Neural cell (in vitro differentiated cells): ENCODE measurements at regions not wholly inside any gene's neighbourhood (a gene's known extent, or its start where the extent isn't known, plus 50 kb on each side); places are given as distances from the start of the nearest gene placed in this dataset.

ENCODE experiments used
- H2AFZ ChIP-seq: fragments of 200-600, 300-800 bp; sonication (generic), shearing (Covaris generic); 2 replicates; pipeline ENCODE4 v1.6.0; 2014; ENCODE audit warnings: low read depth, mild to moderate bottlenecking, antibody characterized with exemption, low read length, moderate library complexity
- H3F3A ChIP-seq: fragments of 200-600 bp; shearing (Covaris generic); 2 replicates; pipeline ENCODE4 v1.6.1; 2016; ENCODE audit warnings: mild to moderate bottlenecking, moderate library complexity, mixed read lengths, antibody characterized with exemption, low read length; ENCODE audit not compliant: insufficient read depth, poor library complexity, severe bottlenecking
- H3K27ac ChIP-seq: fragments of 200-600, 300-800 bp; sonication (generic), shearing (Covaris generic); 2 replicates; pipeline ENCODE4 v1.5.1; 2014; ENCODE audit warnings: mild to moderate bottlenecking, low read length, moderate library complexity
- H3K27me3 ChIP-seq: fragments of 300-800, 200-600 bp; sonication (generic), shearing (Covaris generic); 2 replicates; pipeline ENCODE4 v1.6.0; 2014; ENCODE audit warnings: mild to moderate bottlenecking, low read depth, low read length, moderate library complexity; ENCODE audit not compliant: insufficient read depth
- H3K36me3 ChIP-seq: fragments of 300-800, 200-600 bp; sonication (generic), shearing (Covaris generic); 2 replicates; pipeline ENCODE4 v1.5.1; 2014; ENCODE audit warnings: mild to moderate bottlenecking, antibody characterized with exemption, low read length, moderate library complexity; ENCODE audit not compliant: insufficient read depth
- H3K4me2 ChIP-seq: fragments of 300-800, 200-600 bp; sonication (generic), shearing (Covaris generic); 2 replicates; pipeline ENCODE4 v1.6.0; 2014; ENCODE audit warnings: mild to moderate bottlenecking, low read length
- H3K4me3 ChIP-seq: fragments of 300-800, 200-600 bp; sonication (generic), shearing (Covaris generic); 2 replicates; pipeline ENCODE4 v1.5.1; 2014; ENCODE audit warnings: mild to moderate bottlenecking, low read length, moderate library complexity
- H3K79me2 ChIP-seq: fragments of 200-600 bp; shearing (Covaris generic); replicated peaks from 2 replicates; pipeline ENCODE4 v1.6.0; 2014; ENCODE audit warnings: mild to moderate bottlenecking, low read length, moderate library complexity; ENCODE audit not compliant: insufficient read depth
- H3K9ac ChIP-seq: fragments of 300-800, 200-600 bp; sonication (generic), shearing (Covaris generic); 2 replicates; pipeline ENCODE4 v1.6.1; 2016; ENCODE audit warnings: mild to moderate bottlenecking, low read length, mixed read lengths
- H3K9me2 ChIP-seq: fragments of 200-600 bp; shearing (Covaris generic); 2 replicates; pipeline ENCODE4 v1.6.1; 2016; ENCODE audit warnings: mild to moderate bottlenecking, low read length, mixed read lengths; ENCODE audit not compliant: insufficient read depth
- H3K9me3 ChIP-seq: fragments of 200-600, 300-800 bp; sonication (generic), shearing (Covaris generic); 2 replicates; pipeline ENCODE4 v1.6.1; 2016; ENCODE audit warnings: mild to moderate bottlenecking, mixed run types, low read length, moderate library complexity, mixed read lengths
- H4K20me1 ChIP-seq: fragments of 200-600 bp; shearing (Covaris generic); 2 replicates; pipeline ENCODE4 v1.6.1; 2016; ENCODE audit warnings: mild to moderate bottlenecking, mixed run types; ENCODE audit not compliant: insufficient read depth
- CTCF ChIP-seq: fragments of 450-650 bp; IDR thresholded peaks from 2 replicates; pipeline ENCODE4 v1.5.1; 2014; ENCODE audit warnings: antibody characterized with exemption, mild to moderate bottlenecking, moderate library complexity; ENCODE audit not compliant: poor library complexity, severe bottlenecking
- EP300 ChIP-seq: fragments of 450-650 bp; conservative IDR thresholded peaks from 2 replicates; pipeline ENCODE4 v1.6.1; 2014; ENCODE audit warnings: antibody characterized with exemption, mild to moderate bottlenecking, moderate library complexity; ENCODE audit not compliant: poor library complexity, severe bottlenecking
- EZH2 ChIP-seq: fragments of 200-600, 300-800 bp; shearing (Covaris generic), sonication (generic); IDR thresholded peaks from 2 replicates; pipeline ENCODE4 v1.6.1; 2014; ENCODE audit warnings: antibody characterized with exemption, low read length, borderline replicate concordance, mild to moderate bottlenecking; ENCODE audit not compliant: insufficient read depth, poor library complexity, severe bottlenecking
- MXI1 ChIP-seq: fragments of 450-650 bp; conservative IDR thresholded peaks from 2 replicates; pipeline ENCODE4 v1.6.1; 2014; ENCODE audit warnings: antibody characterized with exemption, mild to moderate bottlenecking; ENCODE audit not compliant: poor library complexity, severe bottlenecking
- POLR2AphosphoS5 ChIP-seq: IDR thresholded peaks from 2 replicates; pipeline ENCODE4 v1.6.1; 2012
- RAD21 ChIP-seq: fragments of 450-650 bp; conservative IDR thresholded peaks from 2 replicates; pipeline ENCODE4 v1.6.1; 2014; ENCODE audit warnings: antibody characterized with exemption, mild to moderate bottlenecking, moderate library complexity
- REST ChIP-seq: IDR thresholded peaks from 2 replicates; pipeline ENCODE4 v1.6.1; 2012; ENCODE audit warnings: borderline replicate concordance
- SMC3 ChIP-seq: fragments of 450-650 bp; conservative IDR thresholded peaks from 2 replicates; pipeline ENCODE4 v1.6.1; 2014; ENCODE audit warnings: antibody characterized with exemption, mild to moderate bottlenecking, moderate library complexity; ENCODE audit not compliant: poor library complexity
- TAF1 ChIP-seq: IDR thresholded peaks from 2 replicates; pipeline ENCODE4 v1.6.1; 2012; ENCODE audit warnings: low read depth

- TF ChIP-seq POLR2AphosphoS5 (no peak), EP300 (no peak), TAF1 (no peak), MXI1 (no peak), CTCF (no peak), SMC3 (no peak), REST (no peak), RAD21 (no peak), EZH2 (no peak)
- H3K9ac ChIP-seq = no peak overlapping the region
- no peaks in the 10 kb centered on the region for H4K20me1 ChIP-seq
- H3K36me3 ChIP-seq = no peaks in the 10 kb centered on the region
- no peaks in the 10 kb centered on the region for H3K9me3 ChIP-seq
- no peaks in the 10 kb centered on the region for H3F3A ChIP-seq
- no peak overlapping the region for H3K4me2 ChIP-seq
- no peak overlapping the region for H3K27ac ChIP-seq
- H3K27me3 ChIP-seq = no peaks in the 10 kb centered on the region
- no peaks in the 10 kb centered on the region for H3K9me2 ChIP-seq
- no peak overlapping the region for H2AFZ ChIP-seq
- H3K4me3 ChIP-seq = no peak overlapping the region
- no peaks in the 10 kb centered on the region for H3K79me2 ChIP-seq
Measured at GRCh38 chr18:54734059-54734458, 94.2 kb upstream of the RAB27B start.

GRCh38 chr18:54736981-54737380 is 91.3 kb upstream of the RAB27B start:
- Histone ChIP-seq H3K36me3 (no peaks in the 10 kb centered on the region), H3K27me3 (no peaks in the 10 kb centered on the region), H3K79me2 (no peaks in the 10 kb centered on the region), H3K4me2 (no peak overlapping the region), H3F3A (no peaks in the 10 kb centered on the region), H3K4me3 (no peak overlapping the region), H2AFZ (no peak overlapping the region), H3K9ac (no peak overlapping the region), H3K9me3 (no peaks in the 10 kb centered on the region), H3K9me2 (no peaks in the 10 kb centered on the region), H3K27ac (no peak overlapping the region), H4K20me1 (no peaks in the 10 kb centered on the region)
- TF ChIP-seq EP300 (no peak), TAF1 (no peak), RAD21 (no peak), POLR2AphosphoS5 (no peak), REST (no peak), MXI1 (no peak), EZH2 (no peak), SMC3 (no peak), CTCF (no peak)
